Hippocampal formation (tissue), 2 donors: ENCODE measurements at regions not wholly inside any gene's neighbourhood (a gene's known extent, or its start where the extent isn't known, plus 50 kb on each side); places are given as distances from the start of the nearest gene placed in this dataset.

ENCODE experiments used
- DNase-seq, 2 donors: peaks; one replicate each; lab custom pipeline; 2025; lab: John Stamatoyannopoulos, UW

DNA sequence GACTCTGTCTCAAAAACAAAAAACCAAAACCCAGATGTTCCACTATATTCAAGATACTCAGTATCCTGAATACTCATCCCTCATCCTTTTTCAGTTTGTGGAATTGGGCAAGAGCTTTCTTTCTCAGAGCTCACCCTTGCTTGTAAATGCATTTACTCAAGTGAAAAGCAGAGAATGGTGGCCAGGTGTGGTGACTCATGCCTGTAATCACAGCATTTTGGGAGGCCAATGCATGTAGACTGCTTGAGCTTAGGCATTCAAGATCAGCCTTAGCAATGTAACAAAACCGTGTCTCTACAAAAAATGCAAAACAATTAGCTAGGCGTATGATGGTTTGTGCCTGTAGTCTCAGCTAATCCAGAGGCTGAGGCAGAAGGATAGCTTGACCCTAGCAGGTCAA lies 553.2 kb upstream of the AMELY start:
- DNase-seq: no peak

DNA sequence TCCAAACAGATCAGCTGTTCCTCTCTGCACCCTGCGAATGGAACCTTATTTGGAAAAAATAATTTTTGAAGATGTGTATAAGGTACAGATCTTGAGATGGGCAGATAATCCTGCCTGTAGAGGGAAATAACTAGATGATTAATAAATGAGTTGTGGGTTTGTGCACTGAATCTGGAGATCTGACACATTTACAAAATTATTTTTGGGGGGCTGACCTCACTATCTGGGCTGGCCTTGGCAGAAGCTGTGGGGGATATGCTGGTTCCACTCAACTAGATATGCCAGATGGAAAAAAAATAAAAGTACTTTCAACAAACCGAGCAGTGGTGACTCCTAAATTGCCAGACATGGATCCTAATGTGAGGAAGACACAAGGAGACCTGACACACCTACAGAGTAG lies 552.2 kb upstream of the AMELY start:
- no peak for DNase-seq

DNA sequence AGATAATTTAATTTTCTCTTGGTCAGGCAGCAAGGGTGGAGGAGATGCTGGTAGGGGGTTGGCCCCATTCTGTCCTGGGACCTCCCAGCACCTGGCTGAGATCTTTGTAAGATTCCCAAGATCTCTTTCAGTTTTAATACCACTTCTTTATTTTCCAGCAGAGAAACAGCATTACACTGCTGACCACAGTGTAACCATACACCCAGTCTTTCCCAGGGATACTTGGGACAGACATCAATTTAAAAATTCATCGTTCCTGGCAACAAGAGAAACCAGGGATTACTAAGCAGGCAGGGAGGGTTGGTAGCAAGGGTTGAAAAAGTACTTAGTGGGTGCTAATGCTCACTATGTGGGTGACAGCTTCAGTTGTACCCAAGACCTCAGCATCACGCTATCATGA lies 551.6 kb upstream of the AMELY start:
- DNase-seq: no peak

DNA sequence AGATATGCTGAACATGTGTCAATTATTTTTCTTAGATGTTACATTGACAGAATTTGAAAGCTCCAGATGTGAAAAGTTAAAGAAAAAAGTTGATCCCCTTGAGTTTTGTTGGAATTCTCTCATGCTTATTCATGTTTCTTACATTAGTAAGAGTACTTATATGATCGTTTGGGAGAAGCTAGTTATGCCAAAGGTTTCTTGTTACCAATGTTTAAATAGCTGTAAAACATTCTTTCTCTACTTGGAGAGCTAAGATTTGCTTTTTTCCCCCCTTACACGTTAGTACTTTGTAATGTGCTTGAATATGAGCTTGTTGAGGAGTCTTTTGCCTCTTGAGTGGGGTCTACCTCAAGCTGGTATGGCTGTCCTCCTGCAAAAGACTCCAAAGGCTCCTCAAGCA lies 551.1 kb upstream of the AMELY start:
- DNase-seq: no peak

DNA sequence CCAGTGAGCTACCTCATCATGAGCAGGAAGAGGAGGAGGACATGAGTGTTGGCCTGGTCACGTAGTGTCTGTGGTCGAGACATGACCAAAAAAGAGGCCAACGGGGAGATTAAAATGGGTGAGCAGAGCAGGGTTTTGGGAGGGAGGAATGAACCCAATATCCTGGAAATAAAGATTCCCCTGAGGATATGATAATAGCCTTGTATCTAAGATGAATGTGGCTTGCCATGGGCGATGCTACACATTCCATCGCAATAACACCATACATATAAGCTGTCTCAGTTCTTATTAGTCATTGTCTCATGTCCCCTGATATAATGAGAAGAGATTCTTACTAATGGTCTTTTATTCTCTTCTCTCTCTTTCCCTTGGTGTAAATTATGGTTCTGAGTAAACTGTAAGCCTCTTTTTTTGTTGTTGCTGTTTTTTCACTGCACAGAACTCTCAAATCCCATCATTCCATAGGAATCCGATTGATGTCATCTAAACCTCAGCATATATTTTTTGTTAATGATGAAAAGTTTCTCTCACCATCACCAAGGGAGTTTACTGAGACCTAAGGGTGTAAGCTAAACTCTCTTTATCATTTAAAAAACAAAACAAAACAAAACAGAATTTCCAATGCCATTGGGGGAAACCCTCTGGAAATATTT lies 550.4 kb upstream of the AMELY start:
- DNase-seq: no peak

DNA sequence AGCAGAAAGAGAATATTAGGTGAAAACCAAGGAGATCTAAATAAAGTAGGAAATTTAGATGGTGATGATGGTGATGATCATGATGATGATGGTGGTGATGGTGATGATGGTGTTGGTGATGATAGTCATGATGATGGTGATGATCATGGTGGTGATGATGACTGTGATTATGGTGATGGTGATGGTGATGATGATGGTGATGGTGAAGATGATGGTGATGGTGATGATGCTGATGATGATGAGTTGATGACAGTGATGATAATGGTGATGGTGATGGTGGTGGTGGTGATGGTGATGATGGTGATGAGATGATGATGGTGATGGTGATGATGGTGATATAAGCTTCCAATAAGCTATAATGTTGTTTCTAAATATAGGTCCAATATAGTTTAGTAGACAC lies 548.2 kb upstream of the AMELY start:
- DNase-seq: no peak

DNA sequence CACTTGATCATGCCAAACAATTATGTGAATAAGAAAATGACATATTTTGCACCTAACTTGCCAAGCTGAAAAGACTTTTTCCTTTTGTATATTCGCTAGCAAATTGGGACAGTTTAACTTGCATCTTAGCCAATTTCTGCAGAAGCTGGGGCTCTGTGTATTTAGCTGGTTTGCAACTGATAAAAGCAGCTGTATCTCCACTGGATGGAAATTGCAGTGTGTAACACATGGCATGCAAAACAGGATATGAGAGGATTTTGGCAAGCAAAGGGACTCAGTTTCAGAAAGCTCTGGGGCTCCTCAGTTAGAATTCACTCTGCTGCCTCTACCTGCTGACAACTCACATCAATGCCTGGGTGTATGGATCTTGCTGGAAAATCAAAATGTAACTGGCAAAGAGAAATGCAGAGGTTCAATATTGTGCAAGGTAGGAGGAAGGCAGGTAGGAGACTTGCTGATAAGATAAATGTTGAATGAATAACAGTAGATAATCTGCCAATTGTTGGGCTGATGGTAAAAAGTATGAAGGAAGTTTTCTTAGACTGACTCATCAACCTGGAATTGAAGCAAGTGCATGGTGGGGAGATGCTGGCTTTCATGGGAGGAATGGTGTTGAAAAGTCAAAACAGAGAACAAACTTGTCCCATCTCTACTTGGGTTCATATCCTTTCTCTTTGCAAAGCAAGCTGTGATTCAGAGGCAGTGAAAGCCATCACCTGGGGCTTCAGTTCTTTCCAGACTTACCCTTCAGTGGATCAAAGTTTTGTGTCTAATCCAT lies 546.9 kb upstream of the AMELY start:
- peak in 1 of 2 donors; percentile 0 for DNase-seq

DNA sequence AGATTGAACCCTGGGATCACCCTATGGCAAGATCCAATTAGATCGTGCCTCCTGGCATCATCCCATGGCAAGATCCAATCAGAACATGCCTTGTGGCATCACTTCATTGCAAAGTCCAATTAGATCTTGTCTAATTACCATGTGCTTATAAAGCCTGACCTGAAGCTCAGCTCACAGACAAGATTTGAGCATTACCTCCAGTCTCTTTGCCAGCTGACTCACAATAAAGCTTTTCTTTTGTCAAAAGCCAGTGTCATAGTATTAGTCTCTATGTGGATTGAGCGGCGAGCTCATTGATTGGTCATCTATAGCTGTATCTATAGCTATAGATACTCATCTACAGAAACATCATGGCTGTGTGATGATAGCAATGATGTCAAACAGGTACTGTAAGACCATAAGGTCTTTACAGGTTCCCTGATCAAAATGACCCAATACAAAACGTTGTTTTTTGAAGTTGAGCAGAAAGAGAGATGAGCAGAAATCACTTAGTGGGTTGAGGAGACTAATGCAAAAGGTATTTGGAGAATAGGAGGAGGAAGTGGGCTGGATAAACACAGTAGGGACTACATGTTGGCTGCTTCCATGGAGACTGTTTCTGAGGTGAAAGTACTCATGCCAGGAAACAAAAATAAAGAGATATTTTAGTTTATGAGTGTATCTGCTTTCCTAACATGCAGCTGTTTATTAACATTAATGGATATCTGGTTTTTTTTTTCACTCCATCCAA lies 545.9 kb upstream of the AMELY start:
- no peak for DNase-seq

DNA sequence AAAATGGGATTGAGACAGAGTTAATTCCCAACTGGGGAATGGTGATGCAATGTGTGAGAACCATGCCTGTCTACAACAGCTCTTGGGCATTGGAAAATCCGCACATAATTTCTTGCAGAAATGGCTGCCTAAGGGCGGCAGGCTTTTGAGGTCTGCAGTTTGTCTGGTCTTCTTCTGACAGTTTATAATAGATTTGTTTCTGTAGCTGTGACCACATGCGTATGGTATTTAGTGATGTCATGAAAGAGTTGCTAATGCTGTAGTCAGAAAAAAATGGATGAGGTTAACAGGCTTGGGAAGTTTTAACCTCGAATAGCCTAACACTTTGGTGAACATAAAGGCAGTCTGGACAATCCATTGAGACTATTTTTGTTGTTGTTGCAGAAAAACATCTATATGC lies 544.1 kb upstream of the AMELY start:
- no peak for DNase-seq

DNA sequence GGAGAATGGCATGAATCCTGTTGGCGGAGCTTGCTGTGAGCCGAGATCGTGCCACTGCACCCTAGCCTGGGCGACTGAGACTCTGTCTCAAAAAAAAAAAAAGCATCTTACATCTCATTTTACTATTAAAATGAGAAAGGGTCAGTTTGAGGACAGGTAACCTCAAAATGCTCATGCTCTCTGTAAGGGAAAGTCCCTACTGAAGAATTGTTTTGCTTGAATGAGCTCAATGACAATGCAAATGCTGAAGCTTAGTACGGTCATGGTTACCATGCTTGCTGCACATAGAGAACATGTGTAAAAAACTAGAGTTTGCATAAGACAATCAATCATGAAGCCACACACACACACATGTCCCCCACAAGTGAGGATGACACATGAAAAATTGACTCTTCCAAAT lies 541.8 kb upstream of the AMELY start:
- DNase-seq: no peak

DNA sequence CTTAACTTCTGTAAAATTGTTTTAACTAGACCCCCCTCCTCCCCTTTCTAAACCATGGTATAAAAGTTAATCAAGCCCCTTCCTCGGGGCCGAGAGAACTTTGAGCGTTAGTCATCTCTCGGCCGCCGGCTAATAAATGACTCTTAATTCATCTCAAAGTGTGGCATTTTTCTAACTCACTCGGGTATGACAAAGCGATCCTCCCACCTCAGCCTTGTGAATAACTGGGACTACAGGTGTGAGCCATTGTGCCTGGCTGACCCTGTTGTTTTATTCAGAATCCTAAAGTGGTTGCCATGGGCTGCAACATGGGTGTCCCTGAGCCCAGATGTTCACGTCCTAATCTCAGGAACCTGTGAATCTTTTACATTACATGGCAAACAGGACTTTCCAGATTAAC lies 540.7 kb upstream of the AMELY start:
- DNase-seq: no peak

DNA sequence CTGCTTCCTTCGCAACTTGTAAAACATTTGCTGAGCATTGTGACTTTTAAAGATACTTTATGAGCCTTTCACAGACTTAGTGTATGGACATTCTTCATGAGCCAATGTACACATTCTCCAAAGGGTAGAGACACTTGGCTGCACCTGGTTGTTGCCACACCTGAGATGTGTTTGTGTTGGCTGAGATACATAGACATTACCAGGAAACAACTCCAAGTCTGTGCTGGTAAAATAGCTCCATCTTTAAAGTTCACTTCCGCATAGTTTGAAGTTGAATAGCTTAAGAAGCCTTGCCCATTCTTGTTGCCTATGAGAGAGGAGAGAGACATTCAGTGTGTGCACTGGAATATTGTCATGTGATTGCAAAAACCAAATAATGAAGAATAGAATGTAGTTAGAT lies 538.3 kb upstream of the AMELY start:
- no peak for DNase-seq

DNA sequence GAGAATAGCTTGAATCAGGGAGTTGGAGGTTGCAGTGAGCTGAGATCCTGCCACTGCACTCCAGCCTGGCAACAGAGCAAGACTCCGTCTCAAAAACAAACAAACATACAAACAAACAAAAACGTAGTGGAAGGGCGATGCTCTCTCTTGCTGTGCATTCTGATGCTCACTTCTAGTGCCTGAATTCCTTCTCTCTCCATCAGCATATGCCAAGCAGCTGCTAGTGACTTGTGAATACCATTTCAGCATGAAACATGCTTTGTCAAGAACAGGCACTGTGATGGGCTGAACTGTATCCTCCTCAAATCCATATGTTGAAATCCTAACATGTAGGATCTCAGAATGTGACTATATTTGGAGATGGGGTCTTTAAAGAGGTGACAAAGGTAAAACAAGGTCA lies 537.1 kb upstream of the AMELY start:
- DNase-seq: no peak

DNA sequence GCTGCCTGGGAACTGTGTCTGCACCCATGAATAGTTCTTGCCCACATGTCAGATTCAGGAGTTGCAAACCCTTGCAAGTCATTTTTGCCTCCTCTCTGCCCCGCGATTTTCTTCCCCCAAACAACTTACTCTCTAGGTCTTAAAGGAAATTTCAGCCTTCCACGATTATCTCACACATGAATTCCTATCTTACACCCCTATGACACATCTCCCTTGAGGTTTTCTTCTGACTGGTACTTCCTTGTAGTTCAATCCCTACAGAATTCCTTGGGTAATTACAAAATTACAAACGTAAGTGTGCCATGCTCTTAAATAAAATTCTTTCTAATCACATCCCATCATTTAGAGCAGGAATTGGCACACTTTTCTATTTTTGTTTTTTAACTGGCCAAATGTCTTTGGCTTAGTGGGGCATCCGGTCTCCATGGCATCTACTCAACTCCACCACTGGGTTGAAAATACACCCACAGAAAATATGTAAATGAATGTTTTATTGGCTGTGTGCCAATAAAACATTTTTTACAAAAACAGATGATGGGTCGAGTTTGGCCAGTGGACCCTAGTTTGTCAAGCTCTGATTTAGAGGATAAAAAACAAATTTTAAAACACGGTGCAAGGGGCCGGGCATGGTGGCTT lies 536.4 kb upstream of the AMELY start:
- DNase-seq: no peak

DNA sequence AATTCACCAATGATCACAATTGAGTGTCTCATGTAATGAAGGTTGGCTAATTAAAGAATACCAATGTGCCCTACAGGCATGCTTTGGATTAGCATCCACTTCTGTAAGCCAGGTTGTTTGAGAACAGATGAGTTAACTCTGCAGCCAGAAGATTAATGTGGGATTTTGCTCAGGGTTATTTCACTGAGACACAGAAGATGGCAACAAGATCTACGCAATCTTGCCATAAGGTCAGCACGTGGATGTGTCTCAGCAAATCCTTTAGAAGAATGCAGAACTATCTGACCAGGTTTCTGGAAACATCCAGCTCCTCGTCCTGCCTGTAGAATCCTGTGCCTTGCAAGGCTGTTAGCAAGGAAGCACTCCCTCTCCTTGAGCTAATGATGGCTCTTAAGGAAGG lies 532.6 kb upstream of the AMELY start:
- no peak for DNase-seq

DNA sequence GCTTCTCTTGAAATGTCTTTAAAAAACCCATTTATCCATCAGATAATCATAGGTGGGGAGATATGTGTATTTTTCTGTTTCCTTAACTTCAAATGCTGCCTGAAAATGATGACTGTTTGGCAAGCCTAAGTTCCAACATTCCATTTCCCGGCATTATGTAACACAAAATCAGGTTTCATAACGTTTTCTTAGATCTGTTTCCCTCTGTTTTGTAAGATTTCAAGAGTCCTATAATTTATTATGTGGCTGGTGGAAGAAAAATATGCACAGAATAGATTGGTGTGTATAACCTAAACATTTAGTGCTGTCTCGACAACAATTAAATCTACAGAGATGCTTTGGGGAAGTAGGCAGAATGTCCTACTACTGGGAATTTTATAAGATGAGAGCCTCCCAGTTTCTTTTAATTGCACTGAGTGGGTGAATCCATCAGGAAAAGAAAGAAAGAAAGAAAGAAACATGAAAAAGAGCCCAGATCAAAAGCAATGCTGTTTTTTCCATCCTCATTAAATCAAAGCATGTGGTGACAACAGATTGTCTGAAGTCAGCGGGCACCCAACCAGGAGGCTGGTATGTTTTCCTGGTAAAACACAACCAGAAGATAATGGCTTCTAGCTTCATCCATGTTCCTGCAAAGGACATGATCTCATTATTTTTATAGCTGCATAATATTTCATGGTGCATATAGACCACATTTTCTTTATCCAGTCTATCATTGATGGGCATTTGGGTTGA lies 529.4 kb upstream of the AMELY start:
- DNase-seq: no peak

DNA sequence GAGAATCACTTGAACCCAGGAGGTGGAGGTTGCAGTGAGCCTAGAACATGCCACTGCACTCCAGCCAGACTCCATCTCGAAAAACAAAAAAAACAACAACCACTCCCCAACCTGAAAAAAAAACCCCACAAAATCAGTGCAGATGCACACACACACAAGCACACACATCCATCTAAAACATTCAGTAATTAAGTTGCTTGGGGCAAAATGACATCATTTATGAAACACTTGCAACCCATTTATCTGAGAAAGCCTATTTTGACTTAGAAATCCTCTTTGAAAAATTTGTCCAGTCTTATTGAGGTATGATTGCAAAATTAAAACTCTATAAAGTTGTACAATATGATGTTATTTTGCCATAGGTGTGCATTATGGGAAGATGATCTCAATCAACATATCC lies 525.5 kb upstream of the AMELY start:
- DNase-seq: no peak

DNA sequence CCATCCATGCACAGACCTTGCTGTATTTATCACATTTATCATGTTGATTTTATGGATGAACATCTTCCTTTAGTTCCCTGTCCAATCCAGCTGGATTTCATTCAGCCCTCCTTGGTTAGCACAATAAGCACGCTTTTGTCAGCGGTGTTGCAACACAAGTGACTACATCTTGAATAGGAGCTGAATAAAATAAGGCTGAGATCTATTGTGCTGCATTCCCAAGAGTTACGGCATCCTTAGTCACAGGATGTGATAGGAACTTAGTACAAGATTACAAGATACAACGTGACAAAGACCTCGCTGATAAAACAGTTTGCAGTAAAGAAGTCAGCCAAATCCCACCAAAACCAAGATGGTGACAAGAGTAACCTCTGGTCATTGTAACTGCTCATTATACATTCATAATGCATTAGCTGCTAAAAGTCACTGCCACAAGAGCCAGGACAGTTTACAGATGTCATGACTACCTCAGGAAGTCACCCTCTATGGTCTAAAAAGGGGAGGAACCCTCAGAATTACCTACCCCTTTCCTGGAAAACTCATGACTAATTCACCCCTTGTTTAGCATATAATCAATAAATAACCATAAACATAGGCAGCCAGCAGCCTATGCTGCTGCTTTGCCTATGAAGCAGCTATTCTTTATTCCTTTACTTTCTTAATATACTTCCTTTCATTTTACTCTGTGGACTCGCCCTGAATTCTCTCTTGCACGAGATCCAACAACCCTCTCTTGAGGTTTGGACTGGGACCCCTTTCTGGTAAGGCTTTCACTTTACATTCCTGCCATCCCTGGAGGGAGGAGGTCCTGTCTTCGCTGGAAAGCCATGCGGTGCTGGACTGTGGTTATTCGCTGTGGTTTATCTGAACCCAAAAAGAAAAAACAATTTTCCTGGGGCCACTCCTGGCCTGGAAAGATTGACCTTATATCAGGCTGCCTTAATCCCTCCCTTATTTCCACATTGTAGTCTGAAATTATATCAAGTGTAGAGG lies 522.6 kb upstream of the AMELY start:
- DNase-seq: no peak

DNA sequence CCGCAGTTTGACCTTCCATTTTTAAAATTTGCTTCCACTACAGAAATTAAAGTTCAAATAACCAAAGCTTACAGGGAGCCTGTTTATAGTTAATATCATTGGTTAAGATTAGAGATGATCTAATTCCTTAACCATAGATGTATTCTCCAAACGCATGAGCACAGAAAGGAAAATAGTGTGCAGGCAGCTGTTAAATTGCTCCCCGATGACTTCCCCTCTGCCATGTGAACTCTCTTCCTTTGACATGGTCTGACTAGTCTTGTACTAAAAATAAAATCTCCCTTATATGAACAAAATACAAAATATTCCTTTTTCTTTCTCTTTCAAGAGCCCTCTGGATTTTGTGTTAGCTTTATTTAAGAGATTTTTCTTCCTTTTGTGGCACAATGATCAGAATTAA lies 507.6 kb upstream of the AMELY start:
- DNase-seq: no peak

DNA sequence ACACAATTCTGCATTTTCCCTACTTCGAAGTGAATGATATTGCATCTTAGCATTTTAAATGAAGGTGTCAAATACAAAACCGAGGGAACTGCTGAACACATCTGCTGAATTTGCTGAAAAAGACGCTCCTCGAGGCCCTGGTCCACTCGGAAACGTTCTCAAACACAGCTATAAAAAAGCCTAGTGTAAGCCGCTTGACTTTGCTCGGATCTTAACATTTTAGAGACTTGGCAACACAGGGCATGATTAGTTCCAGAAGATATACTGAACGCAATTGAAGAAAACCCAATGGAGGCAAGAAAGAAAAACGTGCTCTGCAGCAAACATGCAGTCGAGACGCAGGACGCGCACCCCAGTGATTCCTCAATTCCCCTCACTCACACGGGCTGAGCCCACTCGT lies 506.4 kb upstream of the AMELY start:
- DNase-seq: no peak

DNA sequence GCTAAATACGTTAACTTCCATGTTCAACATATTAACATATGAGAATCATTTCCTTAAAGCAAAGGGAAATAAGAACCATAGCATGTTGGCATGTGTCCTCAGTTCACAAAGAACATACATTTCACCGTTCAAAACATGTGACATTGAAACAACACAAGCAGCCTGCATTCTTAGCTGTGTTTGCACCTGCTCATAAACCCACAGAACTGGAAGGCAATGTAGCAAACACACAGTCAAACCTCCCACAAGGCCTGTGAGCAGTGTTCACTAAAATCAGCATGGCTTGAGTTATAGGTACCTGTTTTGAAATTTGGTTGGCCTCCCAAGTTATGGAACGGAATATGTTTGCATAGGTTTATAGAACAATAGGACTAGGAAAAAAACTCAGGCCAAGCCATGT lies 504.9 kb upstream of the AMELY start:
- DNase-seq: no peak
